ENCODE measurements at regions not wholly inside any gene's neighbourhood (a gene's known extent, or its start where the extent isn't known, plus 50 kb on each side); places are given as distances from the start of the nearest gene placed in this dataset.

DNA sequence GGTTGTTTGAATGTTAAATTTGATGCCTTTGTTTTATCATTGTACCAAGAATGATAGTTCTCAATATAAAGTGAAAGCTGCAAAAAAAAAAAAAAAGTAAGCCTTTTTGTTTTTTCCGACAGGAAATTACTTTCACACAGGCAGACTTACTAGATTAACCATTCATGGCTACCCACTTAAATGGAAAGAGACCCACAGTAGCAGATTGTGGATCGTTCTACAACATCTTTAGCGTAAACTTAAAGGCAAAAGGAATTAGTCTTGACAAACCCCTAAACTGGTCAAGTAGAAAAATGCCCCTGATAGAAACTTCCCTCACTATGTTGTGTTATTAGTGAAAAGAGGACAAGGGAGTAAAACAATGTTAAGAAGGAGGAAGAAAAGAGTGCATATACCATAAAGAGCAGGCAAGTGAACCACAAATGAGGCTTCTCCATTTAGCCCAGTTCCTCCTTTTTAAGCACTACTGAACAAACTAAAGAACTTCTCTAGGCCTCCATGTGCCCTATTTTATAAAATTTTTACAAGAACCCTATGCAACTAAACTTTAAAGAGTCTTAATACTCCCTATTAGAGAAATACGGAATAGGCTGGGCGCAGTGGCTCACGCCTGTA lies 1560.3 kb downstream of the MRPL39 start:
- no peak for TF ChIP-seq POLR2A (IDR thresholded peaks at IDR 0.05)
- TF ChIP-seq, protein P1, sequence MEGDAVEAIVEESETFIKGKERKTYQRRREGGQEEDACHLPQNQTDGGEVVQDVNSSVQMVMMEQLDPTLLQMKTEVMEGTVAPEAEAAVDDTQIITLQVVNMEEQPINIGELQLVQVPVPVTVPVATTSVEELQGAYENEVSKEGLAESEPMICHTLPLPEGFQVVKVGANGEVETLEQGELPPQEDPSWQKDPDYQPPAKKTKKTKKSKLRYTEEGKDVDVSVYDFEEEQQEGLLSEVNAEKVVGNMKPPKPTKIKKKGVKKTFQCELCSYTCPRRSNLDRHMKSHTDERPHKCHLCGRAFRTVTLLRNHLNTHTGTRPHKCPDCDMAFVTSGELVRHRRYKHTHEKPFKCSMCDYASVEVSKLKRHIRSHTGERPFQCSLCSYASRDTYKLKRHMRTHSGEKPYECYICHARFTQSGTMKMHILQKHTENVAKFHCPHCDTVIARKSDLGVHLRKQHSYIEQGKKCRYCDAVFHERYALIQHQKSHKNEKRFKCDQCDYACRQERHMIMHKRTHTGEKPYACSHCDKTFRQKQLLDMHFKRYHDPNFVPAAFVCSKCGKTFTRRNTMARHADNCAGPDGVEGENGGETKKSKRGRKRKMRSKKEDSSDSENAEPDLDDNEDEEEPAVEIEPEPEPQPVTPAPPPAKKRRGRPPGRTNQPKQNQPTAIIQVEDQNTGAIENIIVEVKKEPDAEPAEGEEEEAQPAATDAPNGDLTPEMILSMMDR (IDR thresholded peaks at IDR 0.05): no peak
